ENCODE measurements at regions not wholly inside any gene's neighbourhood (a gene's known extent, or its start where the extent isn't known, plus 50 kb on each side); places are given as distances from the start of the nearest gene placed in this dataset.

GRCh38 chr21:36207577-36208320, 51.1 kb downstream of the DOP1B start:
- H3K4me3 ChIP-seq (ENCODE audit: low read length in 2 of 2), result no peak overlapping the region
- H3K9me3 ChIP-seq (ENCODE audit: control insufficient read depth in 2 of 2, low read length in 2 of 2), result no peaks in the 10 kb centered on the region
- no peaks in the 10 kb centered on the region for H3K27me3 ChIP-seq (ENCODE audit: control insufficient read depth in 2 of 2, insufficient read depth in 2 of 2, low read length in 2 of 2)
- H3K4me1 ChIP-seq (ENCODE audit: control insufficient read depth in 2 of 2, insufficient read depth in 2 of 2, low read length in 2 of 2), result peaks cover 0 to under 1% of the 10 kb centered on the region in 2 donors
- H3K9ac ChIP-seq (ENCODE audit: low read depth in 1 of 2, low read length in 2 of 2), result no peak overlapping the region
- peaks cover 28 to 43% of the 10 kb centered on the region in 2 donors for H3K36me3 ChIP-seq (ENCODE audit: control insufficient read depth in 2 of 2, insufficient read depth in 2 of 2, low read length in 2 of 2)
- H3K27ac ChIP-seq (ENCODE audit: low read depth in 2 of 2, low read length in 2 of 2), result no peak overlapping the region

GRCh38 chr21:36208326-36209013, 51.8 kb downstream of the DOP1B start:
- H3K36me3 ChIP-seq (ENCODE audit: control insufficient read depth in 2 of 2, insufficient read depth in 2 of 2, low read length in 2 of 2), result peaks cover 28 to 39% of the 10 kb centered on the region in 2 donors
- no peak overlapping the region for H3K4me3 ChIP-seq (ENCODE audit: low read length in 2 of 2)
- H3K27ac ChIP-seq (ENCODE audit: low read depth in 2 of 2, low read length in 2 of 2), result no peak overlapping the region
- H3K27me3 ChIP-seq (ENCODE audit: control insufficient read depth in 2 of 2, insufficient read depth in 2 of 2, low read length in 2 of 2), result no peaks in the 10 kb centered on the region
- no peak overlapping the region for H3K9ac ChIP-seq (ENCODE audit: low read depth in 1 of 2, low read length in 2 of 2)
- H3K9me3 ChIP-seq (ENCODE audit: control insufficient read depth in 2 of 2, low read length in 2 of 2), result no peaks in the 10 kb centered on the region
- no peaks in the 10 kb centered on the region for H3K4me1 ChIP-seq (ENCODE audit: control insufficient read depth in 2 of 2, insufficient read depth in 2 of 2, low read length in 2 of 2)

GRCh38 chr21:36209626-36210171, 53.1 kb downstream of the DOP1B start:
- no peaks in the 10 kb centered on the region for H3K9me3 ChIP-seq (ENCODE audit: control insufficient read depth in 2 of 2, low read length in 2 of 2)
- peaks cover 36 to 39% of the 10 kb centered on the region in 2 donors for H3K36me3 ChIP-seq (ENCODE audit: control insufficient read depth in 2 of 2, insufficient read depth in 2 of 2, low read length in 2 of 2)
- H3K27ac ChIP-seq (ENCODE audit: low read depth in 2 of 2, low read length in 2 of 2), result no peak overlapping the region

GRCh38 chr21:36210779-36211659, 54.4 kb downstream of the DOP1B start:
- H3K27ac ChIP-seq (ENCODE audit: low read depth in 2 of 2, low read length in 2 of 2), result no peak overlapping the region
- no peak overlapping the region for H3K9ac ChIP-seq (ENCODE audit: low read depth in 1 of 2, low read length in 2 of 2)
- H3K36me3 ChIP-seq (ENCODE audit: control insufficient read depth in 2 of 2, insufficient read depth in 2 of 2, low read length in 2 of 2), result peaks cover 41 to 45% of the 10 kb centered on the region in 2 donors
- no peaks in the 10 kb centered on the region for H3K27me3 ChIP-seq (ENCODE audit: control insufficient read depth in 2 of 2, insufficient read depth in 2 of 2, low read length in 2 of 2)
- no peaks in the 10 kb centered on the region for H3K9me3 ChIP-seq (ENCODE audit: control insufficient read depth in 2 of 2, low read length in 2 of 2)
- H3K4me1 ChIP-seq (ENCODE audit: control insufficient read depth in 2 of 2, insufficient read depth in 2 of 2, low read length in 2 of 2), result no peaks in the 10 kb centered on the region
- no peak overlapping the region for H3K4me3 ChIP-seq (ENCODE audit: low read length in 2 of 2)

More at GRCh38 chr21:36209626-36210171, 53.1 kb downstream of the DOP1B start:
- Histone ChIP-seq H3K9ac (ENCODE audit: low read depth in 1 of 2, low read length in 2 of 2) (no peak overlapping the region), H3K27me3 (ENCODE audit: control insufficient read depth in 2 of 2, insufficient read depth in 2 of 2, low read length in 2 of 2) (no peaks in the 10 kb centered on the region), H3K4me3 (ENCODE audit: low read length in 2 of 2) (no peak overlapping the region), H3K4me1 (ENCODE audit: control insufficient read depth in 2 of 2, insufficient read depth in 2 of 2, low read length in 2 of 2) (no peaks in the 10 kb centered on the region)

GRCh38 chr21:36211660-36212512, 55.3 kb downstream of the DOP1B start:
- Histone ChIP-seq H3K4me1 (ENCODE audit: control insufficient read depth in 2 of 2, insufficient read depth in 2 of 2, low read length in 2 of 2) (no peaks in the 10 kb centered on the region), H3K36me3 (ENCODE audit: control insufficient read depth in 2 of 2, insufficient read depth in 2 of 2, low read length in 2 of 2) (peaks cover 41 to 50% of the 10 kb centered on the region in 2 donors), H3K9me3 (ENCODE audit: control insufficient read depth in 2 of 2, low read length in 2 of 2) (no peaks in the 10 kb centered on the region), H3K27me3 (ENCODE audit: control insufficient read depth in 2 of 2, insufficient read depth in 2 of 2, low read length in 2 of 2) (no peaks in the 10 kb centered on the region), H3K27ac (ENCODE audit: low read depth in 2 of 2, low read length in 2 of 2) (no peak overlapping the region), H3K9ac (ENCODE audit: low read depth in 1 of 2, low read length in 2 of 2) (no peak overlapping the region), H3K4me3 (ENCODE audit: low read length in 2 of 2) (no peak overlapping the region)

- Histone ChIP-seq H3K9ac (ENCODE audit: low read depth in 1 of 2, low read length in 2 of 2) (no peak overlapping the region), H3K4me1 (ENCODE audit: control insufficient read depth in 2 of 2, insufficient read depth in 2 of 2, low read length in 2 of 2) (no peaks in the 10 kb centered on the region), H3K4me3 (ENCODE audit: low read length in 2 of 2) (no peak overlapping the region), H3K27ac (ENCODE audit: low read depth in 2 of 2, low read length in 2 of 2) (no peak overlapping the region), H3K9me3 (ENCODE audit: control insufficient read depth in 2 of 2, low read length in 2 of 2) (no peaks in the 10 kb centered on the region), H3K36me3 (ENCODE audit: control insufficient read depth in 2 of 2, insufficient read depth in 2 of 2, low read length in 2 of 2) (peaks cover 41 to 55% of the 10 kb centered on the region in 2 donors), H3K27me3 (ENCODE audit: control insufficient read depth in 2 of 2, insufficient read depth in 2 of 2, low read length in 2 of 2) (no peaks in the 10 kb centered on the region)
Observed at GRCh38 chr21:36212513-36212780, 55.8 kb downstream of the DOP1B start.

- H3K9ac ChIP-seq (ENCODE audit: low read depth in 1 of 2, low read length in 2 of 2), result no peak overlapping the region
- H3K27me3 ChIP-seq (ENCODE audit: control insufficient read depth in 2 of 2, insufficient read depth in 2 of 2, low read length in 2 of 2), result no peaks in the 10 kb centered on the region
- H3K27ac ChIP-seq (ENCODE audit: low read depth in 2 of 2, low read length in 2 of 2), result no peak overlapping the region
- H3K9me3 ChIP-seq (ENCODE audit: control insufficient read depth in 2 of 2, low read length in 2 of 2), result no peaks in the 10 kb centered on the region
- no peak overlapping the region for H3K4me3 ChIP-seq (ENCODE audit: low read length in 2 of 2)
- peaks cover 42 to 62% of the 10 kb centered on the region in 2 donors for H3K36me3 ChIP-seq (ENCODE audit: control insufficient read depth in 2 of 2, insufficient read depth in 2 of 2, low read length in 2 of 2)
- no peaks in the 10 kb centered on the region for H3K4me1 ChIP-seq (ENCODE audit: control insufficient read depth in 2 of 2, insufficient read depth in 2 of 2, low read length in 2 of 2)
Observed at GRCh38 chr21:36214561-36214960, 57.9 kb downstream of the DOP1B start.

- H3K27ac ChIP-seq (ENCODE audit: low read depth in 2 of 2, low read length in 2 of 2), result no peak overlapping the region
- no peaks in the 10 kb centered on the region for H3K4me1 ChIP-seq (ENCODE audit: control insufficient read depth in 2 of 2, insufficient read depth in 2 of 2, low read length in 2 of 2)
- no peaks in the 10 kb centered on the region for H3K27me3 ChIP-seq (ENCODE audit: control insufficient read depth in 2 of 2, insufficient read depth in 2 of 2, low read length in 2 of 2)
- no peak overlapping the region for H3K9ac ChIP-seq (ENCODE audit: low read depth in 1 of 2, low read length in 2 of 2)
- H3K9me3 ChIP-seq (ENCODE audit: control insufficient read depth in 2 of 2, low read length in 2 of 2), result no peaks in the 10 kb centered on the region
- peaks cover 42% of the 10 kb centered on the region in 2 donors for H3K36me3 ChIP-seq (ENCODE audit: control insufficient read depth in 2 of 2, insufficient read depth in 2 of 2, low read length in 2 of 2)
- no peak overlapping the region for H3K4me3 ChIP-seq (ENCODE audit: low read length in 2 of 2)
Observed at GRCh38 chr21:36217743-36218142, 61.1 kb downstream of the DOP1B start.

GRCh38 chr21:36218691-36219090, 62.1 kb downstream of the DOP1B start:
- Histone ChIP-seq H3K9me3 (ENCODE audit: control insufficient read depth in 2 of 2, low read length in 2 of 2) (no peaks in the 10 kb centered on the region), H3K27ac (ENCODE audit: low read depth in 2 of 2, low read length in 2 of 2) (no peak overlapping the region), H3K4me3 (ENCODE audit: low read length in 2 of 2) (no peak overlapping the region), H3K36me3 (ENCODE audit: control insufficient read depth in 2 of 2, insufficient read depth in 2 of 2, low read length in 2 of 2) (peaks cover 47 to 50% of the 10 kb centered on the region in 2 donors), H3K9ac (ENCODE audit: low read depth in 1 of 2, low read length in 2 of 2) (no peak overlapping the region), H3K4me1 (ENCODE audit: control insufficient read depth in 2 of 2, insufficient read depth in 2 of 2, low read length in 2 of 2) (no peaks in the 10 kb centered on the region), H3K27me3 (ENCODE audit: control insufficient read depth in 2 of 2, insufficient read depth in 2 of 2, low read length in 2 of 2) (no peaks in the 10 kb centered on the region)

Data from mucosa of rectum (tissue), 2 donors.